PC-9 (cell line): ENCODE measurements at regions not wholly inside any gene's neighbourhood (a gene's known extent, or its start where the extent isn't known, plus 50 kb on each side); places are given as distances from the start of the nearest gene placed in this dataset.

ENCODE experiments used
- EZH2 ChIP-seq: fragments of 200-600 bp; sonication (generic); IDR thresholded peaks from 2 replicates; pipeline ENCODE4 v1.8.0; 2017; ENCODE audit warnings: antibody characterized with exemption, low read depth
- TF ChIP-seq, protein P1 (sequence below): fragments of 200-600 bp; sonication (generic); conservative IDR thresholded peaks from 2 replicates; pipeline ENCODE4 v1.6.1; 2017; ENCODE audit warnings: mixed run types, antibody characterized with exemption, mild to moderate bottlenecking, moderate library complexity

- TF ChIP-seq EZH2 = no peak
- TF ChIP-seq, protein P1, sequence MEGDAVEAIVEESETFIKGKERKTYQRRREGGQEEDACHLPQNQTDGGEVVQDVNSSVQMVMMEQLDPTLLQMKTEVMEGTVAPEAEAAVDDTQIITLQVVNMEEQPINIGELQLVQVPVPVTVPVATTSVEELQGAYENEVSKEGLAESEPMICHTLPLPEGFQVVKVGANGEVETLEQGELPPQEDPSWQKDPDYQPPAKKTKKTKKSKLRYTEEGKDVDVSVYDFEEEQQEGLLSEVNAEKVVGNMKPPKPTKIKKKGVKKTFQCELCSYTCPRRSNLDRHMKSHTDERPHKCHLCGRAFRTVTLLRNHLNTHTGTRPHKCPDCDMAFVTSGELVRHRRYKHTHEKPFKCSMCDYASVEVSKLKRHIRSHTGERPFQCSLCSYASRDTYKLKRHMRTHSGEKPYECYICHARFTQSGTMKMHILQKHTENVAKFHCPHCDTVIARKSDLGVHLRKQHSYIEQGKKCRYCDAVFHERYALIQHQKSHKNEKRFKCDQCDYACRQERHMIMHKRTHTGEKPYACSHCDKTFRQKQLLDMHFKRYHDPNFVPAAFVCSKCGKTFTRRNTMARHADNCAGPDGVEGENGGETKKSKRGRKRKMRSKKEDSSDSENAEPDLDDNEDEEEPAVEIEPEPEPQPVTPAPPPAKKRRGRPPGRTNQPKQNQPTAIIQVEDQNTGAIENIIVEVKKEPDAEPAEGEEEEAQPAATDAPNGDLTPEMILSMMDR = no peak
Measured at GRCh38 chr4:62804075-62804474, 1603.9 kb downstream of the ADGRL3 start.
